ENCODE measurements at regions not wholly inside any gene's neighbourhood (a gene's known extent, or its start where the extent isn't known, plus 50 kb on each side); places are given as distances from the start of the nearest gene placed in this dataset.

- no peak overlapping the region for H2AFZ ChIP-seq (ENCODE audit: low read length)
- H3K4me1 ChIP-seq (ENCODE audit: insufficient read depth, low read length, severe bottlenecking), result no peaks in the 10 kb centered on the region
- H3K27ac ChIP-seq (ENCODE audit: low read depth, low read length, poor library complexity, severe bottlenecking), result no peak overlapping the region
- no peaks in the 10 kb centered on the region for H3K9me3 ChIP-seq (ENCODE audit: low read length)
- H3K79me2 ChIP-seq (ENCODE audit: insufficient read depth, low read length), result no peaks in the 10 kb centered on the region
- H3K4me3 ChIP-seq (ENCODE audit: low read depth, low read length, poor library complexity, severe bottlenecking), result no peak overlapping the region
- H4K20me1 ChIP-seq (ENCODE audit: insufficient read depth, low read length), result no peaks in the 10 kb centered on the region
- H3K36me3 ChIP-seq (ENCODE audit: insufficient read depth, low read length), result no peaks in the 10 kb centered on the region
- TF ChIP-seq, protein P1, sequence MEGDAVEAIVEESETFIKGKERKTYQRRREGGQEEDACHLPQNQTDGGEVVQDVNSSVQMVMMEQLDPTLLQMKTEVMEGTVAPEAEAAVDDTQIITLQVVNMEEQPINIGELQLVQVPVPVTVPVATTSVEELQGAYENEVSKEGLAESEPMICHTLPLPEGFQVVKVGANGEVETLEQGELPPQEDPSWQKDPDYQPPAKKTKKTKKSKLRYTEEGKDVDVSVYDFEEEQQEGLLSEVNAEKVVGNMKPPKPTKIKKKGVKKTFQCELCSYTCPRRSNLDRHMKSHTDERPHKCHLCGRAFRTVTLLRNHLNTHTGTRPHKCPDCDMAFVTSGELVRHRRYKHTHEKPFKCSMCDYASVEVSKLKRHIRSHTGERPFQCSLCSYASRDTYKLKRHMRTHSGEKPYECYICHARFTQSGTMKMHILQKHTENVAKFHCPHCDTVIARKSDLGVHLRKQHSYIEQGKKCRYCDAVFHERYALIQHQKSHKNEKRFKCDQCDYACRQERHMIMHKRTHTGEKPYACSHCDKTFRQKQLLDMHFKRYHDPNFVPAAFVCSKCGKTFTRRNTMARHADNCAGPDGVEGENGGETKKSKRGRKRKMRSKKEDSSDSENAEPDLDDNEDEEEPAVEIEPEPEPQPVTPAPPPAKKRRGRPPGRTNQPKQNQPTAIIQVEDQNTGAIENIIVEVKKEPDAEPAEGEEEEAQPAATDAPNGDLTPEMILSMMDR (IDR thresholded peaks at IDR 0.05; ENCODE audit: low read length), result no peak
- no peak for TF ChIP-seq EZH2 (IDR thresholded peaks at IDR 0.05; ENCODE audit: borderline replicate concordance, low read length)
- no peaks in the 10 kb centered on the region; the same call in 1 of the 2 replicates for H3K27me3 ChIP-seq (ENCODE audit: insufficient read depth, low read length)
- no peak overlapping the region for H3K4me2 ChIP-seq (ENCODE audit: low read length)
- no peaks in the 10 kb centered on the region for H3K9me2 ChIP-seq (ENCODE audit: low read depth, low read length)
- no peaks in the 10 kb centered on the region for H3F3A ChIP-seq (ENCODE audit: insufficient read depth, low read length)
- H3K9ac ChIP-seq (ENCODE audit: low read length), result no peak overlapping the region
Measured at GRCh38 chr13:74299721-74300120, 165.5 kb upstream of the KLF12 start.

GRCh38 chr13:74298923-74299322 is 164.7 kb upstream of the KLF12 start:
- no peaks in the 10 kb centered on the region; the same call in 1 of the 2 replicates for H3K27me3 ChIP-seq (ENCODE audit: insufficient read depth, low read length)
- H4K20me1 ChIP-seq (ENCODE audit: insufficient read depth, low read length), result no peaks in the 10 kb centered on the region
- H3K36me3 ChIP-seq (ENCODE audit: insufficient read depth, low read length), result no peaks in the 10 kb centered on the region
- H3K79me2 ChIP-seq (ENCODE audit: insufficient read depth, low read length), result no peaks in the 10 kb centered on the region
- no peaks in the 10 kb centered on the region for H3K9me2 ChIP-seq (ENCODE audit: low read depth, low read length)
- H3K27ac ChIP-seq (ENCODE audit: low read depth, low read length, poor library complexity, severe bottlenecking), result no peak overlapping the region
- H3K4me3 ChIP-seq (ENCODE audit: low read depth, low read length, poor library complexity, severe bottlenecking), result no peak overlapping the region
- no peaks in the 10 kb centered on the region for H3K9me3 ChIP-seq (ENCODE audit: low read length)
- TF ChIP-seq EZH2 (IDR thresholded peaks at IDR 0.05; ENCODE audit: borderline replicate concordance, low read length), result no peak
- TF ChIP-seq, protein P1 (IDR thresholded peaks at IDR 0.05; ENCODE audit: low read length), result no peak
- H2AFZ ChIP-seq (ENCODE audit: low read length), result no peak overlapping the region
- H3K4me2 ChIP-seq (ENCODE audit: low read length), result no peak overlapping the region
- H3K9ac ChIP-seq (ENCODE audit: low read length), result no peak overlapping the region
- no peaks in the 10 kb centered on the region for H3K4me1 ChIP-seq (ENCODE audit: insufficient read depth, low read length, severe bottlenecking)
- no peaks in the 10 kb centered on the region for H3F3A ChIP-seq (ENCODE audit: insufficient read depth, low read length)

DNA sequence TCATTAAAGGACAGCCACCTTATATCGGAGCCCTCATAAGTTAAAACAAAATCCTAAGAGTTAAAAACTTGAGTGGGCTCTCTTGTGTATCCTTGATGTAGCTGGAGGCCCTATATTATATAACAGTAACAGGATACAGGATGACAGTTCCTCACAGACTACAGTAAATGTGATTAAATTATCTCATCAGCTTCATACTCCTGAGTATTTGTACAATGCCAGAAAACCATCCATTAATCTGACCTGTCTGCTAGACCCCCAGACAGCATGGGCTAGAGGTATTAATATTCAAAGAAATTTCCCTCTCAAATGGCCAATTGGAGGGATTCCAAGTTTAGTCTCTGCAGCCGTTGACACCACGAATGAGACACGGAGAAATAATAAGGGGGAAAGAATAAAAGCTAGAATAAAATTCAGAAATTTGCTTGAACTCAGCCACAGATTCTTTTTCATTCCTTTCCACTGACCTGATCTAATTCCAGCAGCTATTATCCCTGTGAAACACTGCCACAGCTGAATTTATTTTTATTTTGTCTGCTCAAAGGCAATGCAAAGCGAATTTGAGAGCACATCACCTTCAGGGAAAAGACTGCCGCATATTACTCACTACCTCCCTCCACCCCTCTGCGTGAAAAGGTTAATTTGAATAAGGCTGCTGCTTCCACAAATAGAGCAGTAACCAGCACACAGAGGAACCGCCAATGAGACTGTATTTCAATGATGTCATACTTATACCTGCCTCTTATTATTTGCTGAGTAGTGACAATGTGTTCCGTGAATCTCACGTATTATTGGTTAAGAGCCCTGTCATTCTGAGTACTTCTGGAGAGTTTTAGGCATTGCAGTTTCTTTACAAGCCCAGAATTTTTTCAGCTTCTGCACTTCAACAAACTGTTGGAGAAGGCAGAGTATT is 155.9 kb upstream of the KLF12 start:
- no peaks in the 10 kb centered on the region for H4K20me1 ChIP-seq (ENCODE audit: insufficient read depth, low read length)
- no peaks in the 10 kb centered on the region for H3K9me2 ChIP-seq (ENCODE audit: low read depth, low read length)
- H2AFZ ChIP-seq (ENCODE audit: low read length), result peak overlapping the region; percentile 36
- H3K79me2 ChIP-seq (ENCODE audit: insufficient read depth, low read length), result no peaks in the 10 kb centered on the region
- peak overlapping the region; percentile 93 for H3K4me2 ChIP-seq (ENCODE audit: low read length)
- peak overlapping the region; percentile 96 for H3K27ac ChIP-seq (ENCODE audit: low read depth, low read length, poor library complexity, severe bottlenecking)
- peaks cover 2% of the 10 kb centered on the region; the same call in 1 of the 2 replicates for H3F3A ChIP-seq (ENCODE audit: insufficient read depth, low read length)
- H3K4me3 ChIP-seq (ENCODE audit: low read depth, low read length, poor library complexity, severe bottlenecking), result peak overlapping the region; percentile 59
- H3K9me3 ChIP-seq (ENCODE audit: low read length), result no peaks in the 10 kb centered on the region
- H3K27me3 ChIP-seq (ENCODE audit: insufficient read depth, low read length), result no peaks in the 10 kb centered on the region
- peak overlapping the region; percentile 73 for H3K9ac ChIP-seq (ENCODE audit: low read length)
- TF ChIP-seq, protein P1 (IDR thresholded peaks at IDR 0.05; ENCODE audit: low read length), result no peak
- TF ChIP-seq EZH2 (IDR thresholded peaks at IDR 0.05; ENCODE audit: borderline replicate concordance, low read length), result no peak
- H3K4me1 ChIP-seq (ENCODE audit: insufficient read depth, low read length, severe bottlenecking), result peaks cover 61% of the 10 kb centered on the region
- no peaks in the 10 kb centered on the region for H3K36me3 ChIP-seq (ENCODE audit: insufficient read depth, low read length)

Data from OCI-LY1 (cell line).